GM18861 (cell line): ENCODE measurements at regions not wholly inside any gene's neighbourhood (a gene's known extent, or its start where the extent isn't known, plus 50 kb on each side); places are given as distances from the start of the nearest gene placed in this dataset.
"Not testable (repeated sequence)": the region's sequence is repeated elsewhere in the genome, so short reads cannot be mapped to it uniquely, and the experiment has no call there.

ENCODE experiments used
- ATAC-seq: cut with Tn5 transposase; IDR thresholded peaks from one replicate; pipeline ENCODE4 v1.9.1; 2021; ENCODE audit not compliant: unreplicated experiment

GRCh38 chr13:80957019-80957655 lies 616.2 kb upstream of the SPRY2 start:
- no peak for ATAC-seq

GRCh38 chr13:80955501-80955900 lies 614.6 kb upstream of the SPRY2 start:
- no peak for ATAC-seq

- no peak for ATAC-seq
These were observed 611.2 kb upstream of the SPRY2 start for GRCh38 chr13:80952158-80952557.

- ATAC-seq, result no peak
These were observed 605.3 kb upstream of the SPRY2 start for GRCh38 chr13:80946008-80946802.

- no peak for ATAC-seq
These were observed 604.4 kb upstream of the SPRY2 start for GRCh38 chr13:80945328-80945727.

- no peak for ATAC-seq
These were observed 598.7 kb upstream of the SPRY2 start for GRCh38 chr13:80939581-80939980.

GRCh38 chr13:80931766-80932165 lies 590.8 kb upstream of the SPRY2 start:
- ATAC-seq, result no peak

- ATAC-seq, result no peak
These were observed 590.2 kb upstream of the SPRY2 start for GRCh38 chr13:80931118-80931517.

GRCh38 chr13:80928241-80928640 lies 587.3 kb upstream of the SPRY2 start:
- no peak for ATAC-seq

GRCh38 chr13:80926024-80926423 lies 585.1 kb upstream of the SPRY2 start:
- not testable (repeated sequence) for ATAC-seq

- no peak for ATAC-seq
These were observed 583.7 kb upstream of the SPRY2 start for GRCh38 chr13:80924596-80924995.

GRCh38 chr13:80923907-80924306 lies 583.0 kb upstream of the SPRY2 start:
- no peak for ATAC-seq

GRCh38 chr13:80921971-80922370 lies 581.0 kb upstream of the SPRY2 start:
- no peak for ATAC-seq

GRCh38 chr13:80921541-80921940 lies 580.6 kb upstream of the SPRY2 start:
- no peak for ATAC-seq

- ATAC-seq, result no peak
These were observed 565.9 kb upstream of the SPRY2 start for GRCh38 chr13:80906860-80907259.

GRCh38 chr13:80904386-80904785 lies 563.5 kb upstream of the SPRY2 start:
- no peak for ATAC-seq

- no peak for ATAC-seq
These were observed 563.0 kb upstream of the SPRY2 start for GRCh38 chr13:80903911-80904310.

- no peak for ATAC-seq
These were observed 560.6 kb upstream of the SPRY2 start for GRCh38 chr13:80901530-80901929.

- ATAC-seq, result no peak
These were observed 560.2 kb upstream of the SPRY2 start for GRCh38 chr13:80901111-80901510.

GRCh38 chr13:80900561-80900960 lies 559.6 kb upstream of the SPRY2 start:
- no peak for ATAC-seq

- ATAC-seq, result not testable (repeated sequence)
These were observed 556.7 kb upstream of the SPRY2 start for GRCh38 chr13:80897641-80898040.

- ATAC-seq, result no peak
These were observed 554.0 kb upstream of the SPRY2 start for GRCh38 chr13:80894917-80895316.

- ATAC-seq, result no peak
These were observed 548.9 kb upstream of the SPRY2 start for GRCh38 chr13:80889829-80890228.
